ENCODE measurements at regions not wholly inside any gene's neighbourhood (a gene's known extent, or its start where the extent isn't known, plus 50 kb on each side); places are given as distances from the start of the nearest gene placed in this dataset.

GRCh38 chr3:40827942-40828688 lies 303.4 kb downstream of the ZNF621 start:
- no peaks in the 10 kb centered on the region for H3K23me2 ChIP-seq (ENCODE audit: low read depth, low read length)
- ChIA-PET CTCF (ENCODE audit: partially characterized antibody) (interaction anchor here (0.6 to 1.2 kb wide), 3 partner anchors 47 to 248 kb away, joined by 3 to 4 read pairs (median 3); no protein-coding TSS in a partner anchor), POLR2A (ENCODE audit: partially characterized antibody) (interaction anchor here (0.8 kb wide), 1 partner anchor 9 kb away, joined by 3 read pairs; no protein-coding TSS in a partner anchor)
- no peaks in the 10 kb centered on the region for H3K79me1 ChIP-seq (ENCODE audit: low read depth, low read length)
- no peak overlapping the region for H2AK5ac ChIP-seq (ENCODE audit: low read depth, low read length)
- no peak overlapping the region for H3K4me3 ChIP-seq (ENCODE audit: extremely low read depth in 1 of 4, insufficient read depth in 2 of 4, low read depth in 3 of 4, low read length in 4 of 4)
- DNase-seq (ENCODE audit: low read depth in 1 of 2, low spot score in 2 of 2) (no peak), FAIRE-seq (no peak)
- no peaks in the 10 kb centered on the region for H3K4me1 ChIP-seq (replicated peaks in 1 of 4; ENCODE audit: control insufficient read depth in 3 of 4, insufficient read depth in 4 of 4, low read length in 3 of 4)
- H3K14ac ChIP-seq (ENCODE audit: insufficient read length): no peak overlapping the region
- no peak overlapping the region for H3K56ac ChIP-seq (replicated peaks; ENCODE audit: insufficient read length, low read depth, low read length)
- H2BK12ac ChIP-seq (ENCODE audit: low read depth, low read length): no peak overlapping the region
- no peak overlapping the region for H3K9ac ChIP-seq (replicated peaks in 1 of 4; ENCODE audit: extremely low read depth in 1 of 4, low read depth in 3 of 4, low read length in 3 of 4)
- no peak overlapping the region for H2BK120ac ChIP-seq (replicated peaks; ENCODE audit: low read depth, low read length)
- H3K4me2 ChIP-seq (ENCODE audit: insufficient read depth in 1 of 2, low read depth in 2 of 2, low read length in 2 of 2): no peak overlapping the region
- no peaks in the 10 kb centered on the region for H4K20me1 ChIP-seq (replicated peaks in 1 of 2; ENCODE audit: control insufficient read depth in 1 of 2, insufficient read depth in 2 of 2, low read length in 2 of 2)
- TF ChIP-seq CTBP2 (IDR thresholded peaks at IDR 0.05; ENCODE audit: borderline replicate concordance, insufficient read depth, insufficient read length, low read length): no peak
- TF ChIP-seq JUND (IDR thresholded peaks at IDR 0.05; ENCODE audit: low read length): no peak
- no peak for TF ChIP-seq RFX5 (IDR thresholded peaks at IDR 0.05; ENCODE audit: borderline replicate concordance, low read depth, low read length)
- H4K8ac ChIP-seq (ENCODE audit: extremely low read depth, insufficient read depth, low read length): no peak overlapping the region
- no peak overlapping the region for H2BK15ac ChIP-seq (ENCODE audit: low read length)
- no peak overlapping the region for H2BK5ac ChIP-seq (ENCODE audit: low read depth, low read length)
- H3K36me3 ChIP-seq (ENCODE audit: control insufficient read depth in 2 of 4, insufficient read depth in 4 of 4, low read length in 3 of 4): no peaks in the 10 kb centered on the region
- no peak overlapping the region for H4K5ac ChIP-seq (ENCODE audit: insufficient read length, low read depth, low read length)
- no peak overlapping the region for H3K23ac ChIP-seq (ENCODE audit: insufficient read length)
- no peak overlapping the region for H3K27ac ChIP-seq (ENCODE audit: low read depth, low read length)
- H3K4ac ChIP-seq (replicated peaks; ENCODE audit: insufficient read length, low read depth, low read length): no peak overlapping the region
- no peaks in the 10 kb centered on the region for H3K27me3 ChIP-seq (replicated peaks in 1 of 4; ENCODE audit: control insufficient read depth in 3 of 4, extremely low read depth in 1 of 4, insufficient read depth in 3 of 4, low read length in 3 of 4)
- no peak overlapping the region for H4K91ac ChIP-seq (replicated peaks; ENCODE audit: insufficient read length, low read length)
- H3K79me2 ChIP-seq (ENCODE audit: control insufficient read depth in 1 of 2, insufficient read depth in 2 of 2, low read length in 2 of 2): no peaks in the 10 kb centered on the region
- no peak overlapping the region for H2AFZ ChIP-seq (ENCODE audit: low read length)
- no peak overlapping the region for H3K18ac ChIP-seq (ENCODE audit: extremely low read depth, low read length)
- no peak overlapping the region for H2BK20ac ChIP-seq (ENCODE audit: low read length)
- 79% methylated on average over 8 of the region's 8 CpGs; no CpG with 5 or more reads in 1 of the 2 experiments for WGBS, 2 experiments (ENCODE audit: extremely low coverage in 1 of 2, insufficient coverage in 1 of 2, insufficient read length in 1 of 2, insufficient replicate concordance in 2 of 2, low coverage in 1 of 2, low lambda C conversion rate in 2 of 2, missing lambda C conversion rate in 1 of 2)
- no peaks in the 10 kb centered on the region for H3K9me3 ChIP-seq (ENCODE audit: insufficient read depth in 2 of 2, low read depth in 1 of 2, low read length in 1 of 2)
